ENCODE measurements at regions not wholly inside any gene's neighbourhood (a gene's known extent, or its start where the extent isn't known, plus 50 kb on each side); places are given as distances from the start of the nearest gene placed in this dataset.

GRCh38 chr3:10555263-10555662 is 49.9 kb upstream of the ATP2B2 start:
- DNase-seq (ENCODE audit: low read depth), result no peak

DNA sequence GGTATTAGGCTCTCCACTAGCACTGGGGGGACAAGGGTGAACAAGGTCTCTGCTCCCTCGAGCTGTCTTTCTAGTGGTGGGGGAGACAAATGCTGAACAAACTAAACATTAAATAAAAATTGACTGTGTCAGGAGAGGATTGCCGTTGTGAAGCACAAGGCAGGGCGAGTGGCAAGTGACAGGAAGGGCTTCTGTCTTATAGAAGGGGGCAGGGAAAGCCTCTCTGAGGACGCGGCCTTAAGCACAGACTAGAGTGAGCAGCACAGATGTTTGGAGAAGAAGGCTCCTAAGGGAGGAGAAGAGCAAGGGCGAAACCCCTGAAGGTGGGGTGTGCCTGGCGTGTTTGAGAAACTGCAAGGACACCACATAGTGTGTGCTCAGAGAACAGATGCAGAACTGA is 50.9 kb upstream of the ATP2B2 start:
- no peak for DNase-seq (ENCODE audit: low read depth)

DNA sequence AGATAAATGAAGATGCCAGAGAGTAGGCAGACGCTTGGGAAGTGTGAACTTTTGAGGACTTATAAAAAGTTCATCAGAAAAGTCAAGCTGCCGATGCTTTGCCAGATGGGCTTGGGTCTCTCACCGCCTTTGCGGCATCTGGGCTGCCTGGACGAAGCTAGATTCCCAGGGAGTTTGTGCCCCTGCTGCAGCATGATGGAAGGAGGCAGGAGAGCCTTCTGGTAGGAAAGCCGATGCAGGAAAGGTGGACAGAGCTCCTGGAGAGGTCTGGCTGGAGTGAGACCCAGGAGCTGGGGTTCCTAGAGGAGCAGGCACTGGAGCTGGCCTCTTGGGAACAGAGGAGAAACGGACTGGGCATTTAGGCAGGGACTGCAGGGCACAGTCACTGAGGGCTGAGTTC is 51.9 kb upstream of the ATP2B2 start:
- no peak for DNase-seq (ENCODE audit: low read depth)

DNA sequence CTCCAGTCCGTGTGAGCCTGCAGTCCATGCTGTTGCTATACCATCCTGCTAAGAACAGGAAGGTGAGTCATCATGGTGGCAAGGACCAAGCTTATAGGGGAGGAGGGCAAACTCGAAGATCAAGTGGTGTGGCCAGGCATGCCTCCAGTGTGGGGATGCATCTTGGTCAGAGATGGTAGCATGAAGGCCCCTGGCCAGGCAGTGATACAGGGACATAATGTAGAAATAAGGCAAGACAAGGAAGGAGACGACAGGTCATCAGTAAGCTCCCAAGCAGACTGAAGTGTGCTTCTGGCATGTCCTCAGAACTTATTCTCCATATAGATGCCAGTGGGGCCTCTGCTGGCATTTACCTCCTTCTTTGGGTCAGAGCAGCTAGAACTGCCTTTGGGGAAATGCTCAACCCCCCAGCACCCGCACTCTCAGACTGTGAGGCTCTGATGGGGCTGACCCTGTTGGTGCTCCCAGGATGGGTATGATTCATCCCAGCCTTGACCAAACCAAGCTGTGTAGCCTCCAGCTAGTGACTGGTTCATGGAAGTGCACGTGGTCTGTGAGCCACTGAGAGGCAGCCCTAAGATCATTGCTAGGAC is 52.5 kb upstream of the ATP2B2 start:
- peak; percentile 50 for DNase-seq (ENCODE audit: low read depth)

DNA sequence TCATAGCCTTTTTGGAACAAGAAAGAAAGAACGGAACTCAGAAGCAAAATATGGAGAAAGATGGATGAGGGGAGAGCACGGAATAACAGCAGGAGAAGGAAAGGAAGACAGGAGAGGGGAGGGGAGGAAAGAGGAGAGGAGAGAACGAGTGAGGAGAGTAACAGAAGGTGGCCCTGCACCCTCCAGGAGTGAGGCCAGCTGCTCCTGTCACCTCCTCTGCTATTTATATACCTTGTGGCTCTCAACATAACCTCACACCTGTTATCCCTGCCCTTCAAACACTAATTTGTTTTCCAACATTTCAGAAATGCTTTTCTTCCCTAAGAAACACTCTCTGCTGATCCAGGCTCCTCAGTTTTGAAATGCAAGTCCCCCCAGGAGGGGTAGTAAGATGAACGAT is 53.4 kb upstream of the ATP2B2 start:
- DNase-seq (ENCODE audit: low read depth), result no peak

DNA sequence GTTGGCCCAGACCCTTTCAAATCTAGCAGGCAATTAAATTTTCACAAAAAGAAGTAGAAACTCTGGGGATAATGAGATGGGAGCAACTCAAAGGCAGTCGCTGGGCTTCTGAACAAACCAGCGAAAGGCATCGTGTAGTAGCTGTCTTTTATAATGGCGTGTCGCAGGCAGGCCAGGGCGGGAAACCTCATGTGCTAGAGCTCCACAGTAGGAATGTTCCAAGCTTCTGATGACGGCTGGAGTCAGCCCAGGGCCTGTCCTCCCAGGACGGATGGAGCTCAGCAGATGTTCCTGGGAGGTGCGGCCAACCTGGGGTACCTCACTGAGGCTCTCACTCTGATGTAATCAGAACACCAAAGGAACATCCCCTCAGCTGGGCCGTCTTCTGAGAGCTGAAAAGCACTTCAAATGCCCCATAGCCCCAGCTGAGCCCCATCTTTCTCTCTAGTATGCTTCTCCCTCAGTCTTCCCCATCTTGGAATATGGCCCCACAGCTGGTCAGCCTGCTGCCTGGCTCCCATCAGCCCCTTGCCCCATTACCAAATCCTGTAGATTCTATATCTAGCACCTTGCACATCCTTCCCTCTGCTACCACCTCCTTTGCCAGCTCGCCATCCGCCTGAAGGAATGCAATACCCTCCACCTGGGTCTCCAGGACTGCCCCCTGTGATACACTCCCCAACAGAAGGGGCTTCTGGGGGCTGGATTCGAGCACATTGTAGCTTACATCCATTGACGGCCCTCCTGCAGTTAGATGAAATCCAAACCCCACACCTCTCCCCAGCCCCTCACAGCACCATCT is 54.9 kb upstream of the ATP2B2 start:
- DNase-seq (ENCODE audit: low read depth), result no peak

- DNase-seq (ENCODE audit: low read depth), result no peak
Observed at GRCh38 chr3:10561162-10561945, 56.0 kb upstream of the ATP2B2 start.

DNA sequence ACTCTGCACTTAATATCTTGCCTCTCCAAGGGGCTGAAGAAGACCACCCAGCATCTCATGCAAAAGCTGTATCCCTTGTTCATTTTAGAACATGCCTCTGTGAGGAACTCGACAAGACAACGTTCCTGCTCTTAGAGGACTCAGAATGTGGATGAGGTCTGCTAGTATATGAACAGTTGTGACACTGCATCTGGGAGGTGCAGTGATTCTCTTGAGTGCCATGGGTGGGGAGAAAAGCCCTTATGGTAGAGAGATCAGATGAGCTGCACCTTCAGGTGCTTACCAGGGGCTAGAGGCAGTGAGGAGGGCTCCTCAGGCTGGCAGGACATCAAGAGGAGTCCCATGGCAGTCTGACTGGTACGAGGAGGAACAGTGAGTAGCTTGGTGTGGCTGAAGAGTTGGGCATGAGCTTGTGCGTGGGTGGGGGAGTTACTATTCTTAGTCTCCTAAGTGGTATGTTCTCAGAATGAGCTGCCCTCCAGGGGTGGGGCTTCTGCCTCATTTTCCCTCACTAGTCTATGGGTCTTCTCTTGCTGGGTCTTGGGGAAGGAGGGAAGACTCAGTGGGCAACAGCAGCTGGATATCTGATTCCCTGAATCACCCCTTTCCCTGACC is 56.7 kb upstream of the ATP2B2 start:
- DNase-seq (ENCODE audit: low read depth), result no peak

DNA sequence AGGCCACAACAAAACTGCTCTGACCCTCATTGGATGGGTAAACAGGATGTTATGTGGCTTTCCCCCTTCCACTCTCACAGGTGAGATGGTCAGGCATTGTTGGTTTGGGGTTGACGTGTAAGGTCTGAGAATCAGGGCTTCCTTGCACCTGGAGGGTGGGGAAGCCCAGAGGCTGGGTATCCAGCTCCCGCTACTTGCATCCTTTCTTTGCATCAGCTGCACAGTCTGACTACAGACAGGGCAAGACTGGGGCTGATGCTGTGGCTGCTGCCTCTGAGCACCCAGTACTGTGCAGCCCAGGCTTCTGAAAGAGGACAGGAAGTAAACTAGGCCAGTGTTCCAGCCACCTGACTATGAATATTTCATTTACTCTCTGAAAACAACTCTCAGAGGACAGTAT is 58.0 kb upstream of the ATP2B2 start:
- DNase-seq (ENCODE audit: low read depth), result no peak

DNA sequence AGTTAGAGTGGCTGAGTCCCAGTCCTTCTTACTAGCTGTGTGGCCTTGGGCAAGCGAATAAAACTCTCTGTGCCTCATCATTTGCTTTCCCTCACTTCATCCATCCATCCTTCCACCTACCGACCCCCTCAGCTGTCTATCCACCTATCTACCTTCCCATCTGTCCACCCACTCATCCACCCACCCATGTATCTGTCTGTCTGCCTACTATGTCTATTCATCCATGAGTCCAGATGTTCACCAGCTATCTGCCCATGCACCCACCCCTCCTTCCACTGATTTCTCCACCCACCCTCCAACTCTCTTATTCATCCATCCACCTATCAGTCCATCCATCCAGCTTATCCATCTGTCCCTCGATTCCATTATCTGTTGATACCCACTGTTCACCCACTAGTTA is 60.4 kb upstream of the ATP2B2 start:
- no peak for DNase-seq (ENCODE audit: low read depth)

- no peak for DNase-seq (ENCODE audit: low read depth)
Observed at GRCh38 chr3:10566451-10566850, 61.1 kb upstream of the ATP2B2 start.

DNA sequence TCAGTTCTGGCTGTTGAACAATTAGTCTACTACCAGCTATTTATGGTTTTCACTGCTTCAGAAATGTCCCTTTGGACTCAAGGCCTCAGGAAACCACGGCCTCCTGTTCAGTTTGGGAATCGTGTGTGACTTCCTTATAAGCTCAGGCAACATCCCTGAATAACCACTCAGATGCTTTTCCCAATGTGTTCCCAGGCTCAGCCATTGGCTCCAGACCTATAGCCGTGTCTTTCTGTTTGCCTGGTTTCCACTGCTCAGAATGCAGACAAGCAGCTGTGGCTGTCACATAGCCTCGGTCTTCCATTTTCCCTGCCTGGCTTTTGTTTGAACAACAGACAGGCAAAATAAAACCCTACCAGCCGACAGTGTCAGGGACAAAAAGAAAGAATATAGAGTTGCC is 63.2 kb upstream of the ATP2B2 start:
- DNase-seq (ENCODE audit: low read depth), result no peak

DNA sequence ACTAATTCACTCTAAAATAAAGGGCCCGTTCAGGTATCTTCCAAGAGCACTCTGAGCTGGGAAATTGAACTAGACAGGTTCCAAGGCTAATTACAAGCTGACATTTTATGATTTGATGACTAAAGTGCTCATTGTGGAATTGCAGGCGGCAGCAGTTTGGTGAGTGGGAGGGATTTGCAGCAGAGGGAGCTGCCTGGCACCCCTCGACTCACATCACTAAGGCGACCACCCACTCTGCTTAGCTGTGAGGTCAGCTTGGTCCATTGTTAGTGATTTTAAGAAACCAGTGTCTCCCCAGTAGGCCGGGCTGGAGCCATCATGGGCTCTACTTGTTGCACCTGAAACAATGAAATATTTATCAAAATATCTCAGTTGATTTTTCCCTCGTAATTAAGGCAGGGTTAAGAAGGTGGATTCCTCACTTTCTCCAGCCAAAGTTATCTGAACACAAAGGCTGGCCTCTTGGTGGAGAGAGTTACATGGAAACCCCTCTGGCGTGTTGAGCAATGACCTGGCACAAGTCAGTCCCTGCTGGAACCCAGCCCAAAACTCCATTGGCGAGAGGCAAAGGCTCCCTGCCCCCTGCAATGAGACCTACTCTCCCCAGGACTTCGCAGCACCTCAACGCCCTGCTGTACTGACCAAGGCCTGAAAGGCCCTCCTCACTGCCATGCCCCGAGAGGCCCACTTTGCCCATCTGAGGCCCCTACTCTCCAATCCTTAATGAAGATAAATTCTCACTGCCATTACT is 65.0 kb upstream of the ATP2B2 start:
- no peak for DNase-seq (ENCODE audit: low read depth)

DNA sequence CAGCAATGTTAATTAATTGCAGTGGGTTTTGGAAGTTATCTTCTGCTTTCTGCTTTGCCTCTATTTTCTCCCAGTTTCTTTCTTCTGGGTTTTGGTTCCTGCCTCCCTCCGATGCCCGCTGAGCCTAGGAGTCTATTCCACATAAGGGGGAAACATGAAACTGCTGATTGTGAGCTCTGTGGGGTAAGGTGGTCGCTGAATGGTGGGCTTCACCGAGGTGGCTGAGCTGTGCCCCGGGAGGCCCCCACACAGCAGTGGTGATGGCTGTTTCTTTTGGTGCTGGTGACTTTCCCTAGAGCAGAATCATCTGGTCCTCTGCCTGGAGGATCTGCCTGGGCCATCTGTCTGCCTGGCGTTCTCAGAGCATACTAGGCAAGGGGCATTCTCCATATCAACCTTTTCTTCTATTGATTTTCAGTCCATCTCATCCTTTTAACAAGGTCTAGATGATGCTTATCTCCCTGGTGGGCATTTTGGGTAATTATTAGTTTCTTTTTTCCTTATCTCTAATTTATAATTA is 68.8 kb upstream of the ATP2B2 start:
- DNase-seq (ENCODE audit: low read depth), result no peak

GRCh38 chr3:10575601-10576160 is 70.3 kb upstream of the ATP2B2 start:
- DNase-seq (ENCODE audit: low read depth), result no peak

DNA sequence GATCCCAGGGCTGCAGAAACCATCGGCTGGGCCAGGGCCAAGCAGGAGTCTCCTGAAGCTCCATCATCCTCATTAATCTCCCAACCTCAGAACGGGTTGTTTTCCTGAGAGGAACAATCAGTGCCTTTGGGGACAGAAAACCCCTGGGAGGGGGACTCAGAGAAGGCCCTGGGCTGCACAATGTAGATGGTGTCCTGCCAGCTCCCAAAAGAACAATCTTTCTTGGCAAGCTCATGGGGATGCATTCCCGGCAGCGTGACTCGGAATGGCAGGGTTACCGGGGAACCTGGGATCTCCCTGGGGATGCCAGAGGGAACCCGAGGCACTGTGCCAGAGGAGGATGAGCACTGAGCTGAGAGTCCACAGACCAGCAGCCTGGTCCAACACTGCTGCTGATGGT is 72.1 kb upstream of the ATP2B2 start:
- no peak for DNase-seq (ENCODE audit: low read depth)

DNA sequence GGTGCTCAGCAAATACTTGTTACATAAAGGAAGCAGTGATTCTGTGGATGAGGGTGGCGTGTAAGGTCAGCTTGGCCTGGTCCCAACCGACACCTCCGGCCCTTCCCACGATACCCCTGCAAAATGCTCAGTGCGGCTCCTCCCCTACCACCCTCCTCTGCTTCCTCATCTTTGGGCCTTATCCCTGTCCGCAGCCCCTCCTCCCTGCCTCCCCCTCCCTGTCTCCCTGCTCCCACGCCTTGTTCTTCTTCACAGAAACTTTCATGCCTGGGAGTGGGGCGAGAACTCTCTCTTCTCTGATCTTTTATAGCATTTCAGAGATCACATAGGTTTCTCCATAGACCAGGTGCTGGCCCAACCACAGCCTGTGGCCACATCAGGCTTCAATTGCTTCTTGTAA is 75.0 kb upstream of the ATP2B2 start:
- DNase-seq (ENCODE audit: low read depth), result no peak

- DNase-seq (ENCODE audit: low read depth), result peak; percentile 93
Observed at GRCh38 chr3:10581251-10581650, 75.9 kb upstream of the ATP2B2 start.

GRCh38 chr3:10581716-10582115 is 76.3 kb upstream of the ATP2B2 start:
- no peak for DNase-seq (ENCODE audit: low read depth)

DNA sequence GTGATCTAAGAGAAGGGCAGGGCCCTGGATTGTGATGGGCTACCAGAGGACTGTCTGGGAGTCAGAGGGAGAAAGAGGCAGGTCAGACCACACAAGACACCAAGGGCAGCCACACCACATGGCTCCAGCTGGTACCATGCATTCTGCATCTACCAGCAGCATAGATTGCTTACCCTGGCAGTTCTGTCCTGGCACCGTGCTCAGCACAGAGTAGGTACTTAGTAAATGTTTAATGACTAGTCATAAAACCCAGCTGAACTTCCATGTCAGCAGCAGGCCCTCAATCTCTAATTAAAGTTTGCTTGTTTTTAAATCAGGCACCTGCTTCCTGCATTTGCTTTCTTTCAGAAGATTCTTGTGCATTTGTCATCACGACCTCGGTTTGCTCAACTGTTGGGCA is 77.3 kb upstream of the ATP2B2 start:
- no peak for DNase-seq (ENCODE audit: low read depth)
